ENCODE measurements at regions not wholly inside any gene's neighbourhood (a gene's known extent, or its start where the extent isn't known, plus 50 kb on each side); places are given as distances from the start of the nearest gene placed in this dataset.

GRCh38 chr2:117108741-117109267 is 705.7 kb upstream of the DDX18 start:
- H3K36me3 ChIP-seq (replicated peaks) = no peaks in the 10 kb centered on the region
- TF ChIP-seq, protein P1, sequence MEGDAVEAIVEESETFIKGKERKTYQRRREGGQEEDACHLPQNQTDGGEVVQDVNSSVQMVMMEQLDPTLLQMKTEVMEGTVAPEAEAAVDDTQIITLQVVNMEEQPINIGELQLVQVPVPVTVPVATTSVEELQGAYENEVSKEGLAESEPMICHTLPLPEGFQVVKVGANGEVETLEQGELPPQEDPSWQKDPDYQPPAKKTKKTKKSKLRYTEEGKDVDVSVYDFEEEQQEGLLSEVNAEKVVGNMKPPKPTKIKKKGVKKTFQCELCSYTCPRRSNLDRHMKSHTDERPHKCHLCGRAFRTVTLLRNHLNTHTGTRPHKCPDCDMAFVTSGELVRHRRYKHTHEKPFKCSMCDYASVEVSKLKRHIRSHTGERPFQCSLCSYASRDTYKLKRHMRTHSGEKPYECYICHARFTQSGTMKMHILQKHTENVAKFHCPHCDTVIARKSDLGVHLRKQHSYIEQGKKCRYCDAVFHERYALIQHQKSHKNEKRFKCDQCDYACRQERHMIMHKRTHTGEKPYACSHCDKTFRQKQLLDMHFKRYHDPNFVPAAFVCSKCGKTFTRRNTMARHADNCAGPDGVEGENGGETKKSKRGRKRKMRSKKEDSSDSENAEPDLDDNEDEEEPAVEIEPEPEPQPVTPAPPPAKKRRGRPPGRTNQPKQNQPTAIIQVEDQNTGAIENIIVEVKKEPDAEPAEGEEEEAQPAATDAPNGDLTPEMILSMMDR (IDR thresholded peaks at IDR 0.05; ENCODE audit: low read depth, low read length, missing control alignments) = no peak
- H3K27ac ChIP-seq = no peak overlapping the region
- H3K4me3 ChIP-seq (ENCODE audit: low read depth, low read length) = no peak overlapping the region
- no peaks in the 10 kb centered on the region for H3K27me3 ChIP-seq (replicated peaks)
- no peak for DNase-seq
- in situ Hi-C loops (cut with HindIII; ENCODE audit: low pct_ligation_motif_present, low sequenced_read_pairs) = no loop called here

GRCh38 chr2:117118994-117119393 is 695.5 kb upstream of the DDX18 start:
- H3K27ac ChIP-seq = no peak overlapping the region
- in situ Hi-C loops (cut with HindIII; ENCODE audit: low pct_ligation_motif_present, low sequenced_read_pairs) = no loop called here
- H3K27me3 ChIP-seq (replicated peaks) = no peaks in the 10 kb centered on the region

DNA sequence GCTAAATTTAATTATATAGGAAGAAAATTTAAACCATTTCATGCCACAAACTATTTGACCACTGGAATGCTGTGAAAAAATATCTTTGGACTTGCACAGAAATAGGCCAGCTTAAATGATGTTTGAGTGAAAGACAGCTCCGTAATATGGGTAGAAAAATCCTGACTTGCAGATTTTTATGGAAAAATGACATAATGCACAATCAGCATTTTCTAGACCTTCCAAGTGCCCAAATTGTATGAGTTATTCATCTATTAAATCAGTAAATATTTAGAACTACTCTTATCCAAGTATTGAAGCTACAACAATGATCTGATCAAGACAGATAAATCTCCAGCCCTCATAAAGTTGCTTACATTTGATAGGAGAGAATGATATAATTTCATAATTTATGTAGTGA is 691.1 kb upstream of the DDX18 start:
- Histone ChIP-seq H3K27ac (no peak overlapping the region), H3K36me3 (replicated peaks) (no peaks in the 10 kb centered on the region), H3K27me3 (replicated peaks) (no peaks in the 10 kb centered on the region), H3K4me3 (ENCODE audit: low read depth, low read length) (no peak overlapping the region)
- no peak for DNase-seq
- TF ChIP-seq, protein P1 (IDR thresholded peaks at IDR 0.05; ENCODE audit: low read depth, low read length, missing control alignments) = no peak
- in situ Hi-C loops (cut with HindIII; ENCODE audit: low pct_ligation_motif_present, low sequenced_read_pairs) = no loop called here

More at GRCh38 chr2:117118994-117119393, 695.5 kb upstream of the DDX18 start:
- TF ChIP-seq, protein P1 (IDR thresholded peaks at IDR 0.05; ENCODE audit: low read depth, low read length, missing control alignments) = no peak
- no peaks in the 10 kb centered on the region for H3K36me3 ChIP-seq (replicated peaks)
- DNase-seq = no peak
- no peak overlapping the region for H3K4me3 ChIP-seq (ENCODE audit: low read depth, low read length)

GRCh38 chr2:117126656-117127055 is 687.8 kb upstream of the DDX18 start:
- H3K27me3 ChIP-seq (replicated peaks) = no peaks in the 10 kb centered on the region
- no peak overlapping the region for H3K4me3 ChIP-seq (ENCODE audit: low read depth, low read length)
- no peaks in the 10 kb centered on the region for H3K36me3 ChIP-seq (replicated peaks)
- TF ChIP-seq, protein P1 (IDR thresholded peaks at IDR 0.05; ENCODE audit: low read depth, low read length, missing control alignments) = no peak
- DNase-seq = no peak
- no peak overlapping the region for H3K27ac ChIP-seq
- in situ Hi-C loops (cut with HindIII; ENCODE audit: low pct_ligation_motif_present, low sequenced_read_pairs) = no loop called here

DNA sequence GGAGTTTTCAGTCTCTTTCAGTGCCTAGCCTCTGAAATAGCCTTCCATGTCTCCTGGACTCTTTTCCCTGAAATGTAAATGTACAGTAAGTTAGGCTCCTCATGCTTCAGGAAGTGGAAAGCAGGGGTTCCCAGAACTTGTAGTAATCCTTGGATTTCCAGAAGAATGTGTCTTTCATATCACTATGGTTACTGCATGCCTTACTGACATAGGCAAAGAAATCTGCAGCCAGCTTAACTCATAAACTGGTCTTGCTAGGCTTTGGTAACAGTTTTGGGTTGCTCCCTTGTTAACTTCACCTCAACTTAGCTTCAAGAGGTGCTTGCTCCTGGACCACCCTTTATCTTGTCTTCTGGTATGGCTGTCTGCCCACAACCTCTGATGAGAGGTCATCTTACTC is 686.8 kb upstream of the DDX18 start:
- Histone ChIP-seq H3K36me3 (replicated peaks) (no peaks in the 10 kb centered on the region), H3K27ac (no peak overlapping the region), H3K27me3 (replicated peaks) (no peaks in the 10 kb centered on the region), H3K4me3 (ENCODE audit: low read depth, low read length) (no peak overlapping the region)
- in situ Hi-C loops (cut with HindIII; ENCODE audit: low pct_ligation_motif_present, low sequenced_read_pairs) = no loop called here
- TF ChIP-seq, protein P1 (IDR thresholded peaks at IDR 0.05; ENCODE audit: low read depth, low read length, missing control alignments) = no peak
- no peak for DNase-seq

DNA sequence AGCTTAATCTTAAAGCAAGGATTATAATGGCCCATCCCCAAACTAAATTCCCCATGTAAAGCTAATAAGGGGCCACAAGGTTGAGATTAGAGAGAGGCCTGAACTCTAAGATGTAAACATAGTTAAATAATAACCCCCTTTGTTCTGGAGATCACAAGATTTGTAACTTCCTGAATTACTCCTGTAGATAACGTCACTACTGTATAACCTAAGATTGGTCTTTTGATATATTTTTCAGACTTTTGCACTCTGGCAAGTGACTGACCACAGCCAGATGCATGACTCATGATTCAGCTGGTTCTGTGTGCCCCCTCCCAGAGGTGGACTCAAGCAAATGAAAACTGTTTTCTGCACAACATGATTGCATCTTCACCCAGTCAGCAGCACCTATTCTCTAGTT is 686.0 kb upstream of the DDX18 start:
- no peak for DNase-seq
- in situ Hi-C loops (cut with HindIII; ENCODE audit: low pct_ligation_motif_present, low sequenced_read_pairs) = no loop called here

More for the DNA sequence above, 686.0 kb upstream of the DDX18 start:
- no peaks in the 10 kb centered on the region for H3K36me3 ChIP-seq (replicated peaks)
- H3K27me3 ChIP-seq (replicated peaks) = no peaks in the 10 kb centered on the region
- TF ChIP-seq, protein P1 (IDR thresholded peaks at IDR 0.05; ENCODE audit: low read depth, low read length, missing control alignments) = no peak
- H3K27ac ChIP-seq = no peak overlapping the region
- no peak overlapping the region for H3K4me3 ChIP-seq (ENCODE audit: low read depth, low read length)

Measured in brain microvascular endothelial cell (primary cell).